ENCODE measurements at regions not wholly inside any gene's neighbourhood (a gene's known extent, or its start where the extent isn't known, plus 50 kb on each side); places are given as distances from the start of the nearest gene placed in this dataset.
"Not testable (repeated sequence)": the region's sequence is repeated elsewhere in the genome, so short reads cannot be mapped to it uniquely, and the experiment has no call there.

DNA sequence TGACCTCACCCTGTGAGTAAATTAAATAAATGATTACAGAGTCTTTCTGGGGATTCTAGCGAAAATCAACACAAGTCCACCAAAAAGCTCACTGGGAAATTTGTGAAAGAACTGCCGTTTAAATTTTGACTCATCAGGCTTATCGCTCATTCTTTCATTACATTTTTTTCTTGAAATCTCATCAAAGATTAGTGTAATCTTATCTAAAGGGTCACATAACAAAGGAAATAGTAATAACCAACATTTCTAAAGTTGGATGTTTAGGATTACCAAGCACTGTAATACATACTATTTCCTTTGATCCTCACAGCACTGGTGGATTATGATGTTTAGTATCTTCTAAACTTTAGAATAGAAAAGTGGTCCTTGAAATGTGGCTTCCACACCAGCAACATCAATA lies 111.1 kb upstream of the CBLB start:
- DNase-seq (ENCODE audit: low read depth in 1 of 2, low spot score in 1 of 2) = no peak
- Histone ChIP-seq H3K4me3 (replicated peaks; ENCODE audit: insufficient read depth, low read length) (no peak overlapping the region), H3K27me3 (ENCODE audit: insufficient read depth, poor library complexity, severe bottlenecking) (no peaks in the 10 kb centered on the region), H3K27ac (replicated peaks) (no peak overlapping the region)
- TF ChIP-seq, protein P1, sequence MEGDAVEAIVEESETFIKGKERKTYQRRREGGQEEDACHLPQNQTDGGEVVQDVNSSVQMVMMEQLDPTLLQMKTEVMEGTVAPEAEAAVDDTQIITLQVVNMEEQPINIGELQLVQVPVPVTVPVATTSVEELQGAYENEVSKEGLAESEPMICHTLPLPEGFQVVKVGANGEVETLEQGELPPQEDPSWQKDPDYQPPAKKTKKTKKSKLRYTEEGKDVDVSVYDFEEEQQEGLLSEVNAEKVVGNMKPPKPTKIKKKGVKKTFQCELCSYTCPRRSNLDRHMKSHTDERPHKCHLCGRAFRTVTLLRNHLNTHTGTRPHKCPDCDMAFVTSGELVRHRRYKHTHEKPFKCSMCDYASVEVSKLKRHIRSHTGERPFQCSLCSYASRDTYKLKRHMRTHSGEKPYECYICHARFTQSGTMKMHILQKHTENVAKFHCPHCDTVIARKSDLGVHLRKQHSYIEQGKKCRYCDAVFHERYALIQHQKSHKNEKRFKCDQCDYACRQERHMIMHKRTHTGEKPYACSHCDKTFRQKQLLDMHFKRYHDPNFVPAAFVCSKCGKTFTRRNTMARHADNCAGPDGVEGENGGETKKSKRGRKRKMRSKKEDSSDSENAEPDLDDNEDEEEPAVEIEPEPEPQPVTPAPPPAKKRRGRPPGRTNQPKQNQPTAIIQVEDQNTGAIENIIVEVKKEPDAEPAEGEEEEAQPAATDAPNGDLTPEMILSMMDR (IDR thresholded peaks at IDR 0.05; ENCODE audit: insufficient read depth, low read length) = no peak
- TF ChIP-seq, protein P2, sequence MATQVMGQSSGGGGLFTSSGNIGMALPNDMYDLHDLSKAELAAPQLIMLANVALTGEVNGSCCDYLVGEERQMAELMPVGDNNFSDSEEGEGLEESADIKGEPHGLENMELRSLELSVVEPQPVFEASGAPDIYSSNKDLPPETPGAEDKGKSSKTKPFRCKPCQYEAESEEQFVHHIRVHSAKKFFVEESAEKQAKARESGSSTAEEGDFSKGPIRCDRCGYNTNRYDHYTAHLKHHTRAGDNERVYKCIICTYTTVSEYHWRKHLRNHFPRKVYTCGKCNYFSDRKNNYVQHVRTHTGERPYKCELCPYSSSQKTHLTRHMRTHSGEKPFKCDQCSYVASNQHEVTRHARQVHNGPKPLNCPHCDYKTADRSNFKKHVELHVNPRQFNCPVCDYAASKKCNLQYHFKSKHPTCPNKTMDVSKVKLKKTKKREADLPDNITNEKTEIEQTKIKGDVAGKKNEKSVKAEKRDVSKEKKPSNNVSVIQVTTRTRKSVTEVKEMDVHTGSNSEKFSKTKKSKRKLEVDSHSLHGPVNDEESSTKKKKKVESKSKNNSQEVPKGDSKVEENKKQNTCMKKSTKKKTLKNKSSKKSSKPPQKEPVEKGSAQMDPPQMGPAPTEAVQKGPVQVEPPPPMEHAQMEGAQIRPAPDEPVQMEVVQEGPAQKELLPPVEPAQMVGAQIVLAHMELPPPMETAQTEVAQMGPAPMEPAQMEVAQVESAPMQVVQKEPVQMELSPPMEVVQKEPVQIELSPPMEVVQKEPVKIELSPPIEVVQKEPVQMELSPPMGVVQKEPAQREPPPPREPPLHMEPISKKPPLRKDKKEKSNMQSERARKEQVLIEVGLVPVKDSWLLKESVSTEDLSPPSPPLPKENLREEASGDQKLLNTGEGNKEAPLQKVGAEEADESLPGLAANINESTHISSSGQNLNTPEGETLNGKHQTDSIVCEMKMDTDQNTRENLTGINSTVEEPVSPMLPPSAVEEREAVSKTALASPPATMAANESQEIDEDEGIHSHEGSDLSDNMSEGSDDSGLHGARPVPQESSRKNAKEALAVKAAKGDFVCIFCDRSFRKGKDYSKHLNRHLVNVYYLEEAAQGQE (IDR thresholded peaks at IDR 0.05; ENCODE audit: insufficient replicate concordance, low read depth) = no peak
- no peak for TF ChIP-seq POLR2AphosphoS5 (IDR thresholded peaks at IDR 0.05; ENCODE audit: low read depth)
- no peak for TF ChIP-seq GABPA (IDR thresholded peaks at IDR 0.05; ENCODE audit: low read depth)
- no peak for TF ChIP-seq SPI1 (IDR thresholded peaks at IDR 0.05; ENCODE audit: borderline replicate concordance, low read depth)

DNA sequence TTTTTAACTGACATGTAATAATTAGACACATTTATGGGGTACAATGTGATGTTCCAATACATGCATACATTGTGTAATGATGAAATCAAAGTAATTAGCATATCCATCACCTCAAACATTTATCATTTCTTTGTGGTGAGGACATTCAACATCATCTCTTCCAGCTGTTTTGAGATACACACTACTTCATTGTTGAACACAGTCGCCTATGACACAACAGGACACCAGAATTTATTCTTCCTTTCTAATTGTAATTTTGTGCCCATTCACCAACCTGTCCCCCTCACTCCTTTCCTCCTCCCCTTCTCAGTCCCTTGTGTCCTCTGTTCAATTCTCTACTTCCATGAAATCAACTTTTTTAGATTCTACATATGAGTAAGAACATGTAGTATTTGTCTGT lies 113.4 kb upstream of the CBLB start:
- H3K27ac ChIP-seq (replicated peaks) = no peak overlapping the region
- DNase-seq (ENCODE audit: low read depth in 1 of 2, low spot score in 1 of 2) = no peak
- TF ChIP-seq GABPA (IDR thresholded peaks at IDR 0.05; ENCODE audit: low read depth) (no peak), POLR2AphosphoS5 (IDR thresholded peaks at IDR 0.05; ENCODE audit: low read depth) (no peak), SPI1 (IDR thresholded peaks at IDR 0.05; ENCODE audit: borderline replicate concordance, low read depth) (no peak)
- TF ChIP-seq, protein P2 (IDR thresholded peaks at IDR 0.05; ENCODE audit: insufficient replicate concordance, low read depth) = no peak
- TF ChIP-seq, protein P1 (IDR thresholded peaks at IDR 0.05; ENCODE audit: insufficient read depth, low read length) = no peak
- no peaks in the 10 kb centered on the region for H3K27me3 ChIP-seq (ENCODE audit: insufficient read depth, poor library complexity, severe bottlenecking)
- no peak overlapping the region for H3K4me3 ChIP-seq (replicated peaks; ENCODE audit: insufficient read depth, low read length)

DNA sequence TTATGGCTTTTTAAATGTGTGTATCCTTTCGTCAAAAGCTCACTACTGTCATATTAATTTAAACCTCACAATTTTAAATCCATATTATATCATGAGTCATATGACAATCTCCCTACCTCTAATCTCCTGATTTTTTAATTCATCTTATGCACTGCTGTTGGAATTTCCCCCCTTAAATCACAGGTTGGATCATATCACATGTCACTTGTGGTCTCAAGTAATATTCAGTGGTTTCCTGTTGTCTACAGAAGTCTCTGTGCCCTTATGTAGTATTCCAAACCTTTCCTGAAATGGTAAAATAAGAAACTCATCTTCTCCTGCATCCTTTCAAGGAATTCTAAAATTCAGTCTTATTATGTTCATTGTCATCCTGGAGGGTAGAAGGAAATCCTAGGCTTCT lies 116.0 kb upstream of the CBLB start:
- no peak for DNase-seq (ENCODE audit: low read depth in 1 of 2, low spot score in 1 of 2)
- Histone ChIP-seq H3K27me3 (ENCODE audit: insufficient read depth, poor library complexity, severe bottlenecking) (no peaks in the 10 kb centered on the region), H3K27ac (replicated peaks) (no peak overlapping the region), H3K4me3 (replicated peaks; ENCODE audit: insufficient read depth, low read length) (no peak overlapping the region)
- TF ChIP-seq POLR2AphosphoS5 (IDR thresholded peaks at IDR 0.05; ENCODE audit: low read depth) (no peak), SPI1 (IDR thresholded peaks at IDR 0.05; ENCODE audit: borderline replicate concordance, low read depth) (no peak), GABPA (IDR thresholded peaks at IDR 0.05; ENCODE audit: low read depth) (no peak)
- TF ChIP-seq, protein P1 (IDR thresholded peaks at IDR 0.05; ENCODE audit: insufficient read depth, low read length) = no peak
- TF ChIP-seq, protein P2 (IDR thresholded peaks at IDR 0.05; ENCODE audit: insufficient replicate concordance, low read depth) = no peak

DNA sequence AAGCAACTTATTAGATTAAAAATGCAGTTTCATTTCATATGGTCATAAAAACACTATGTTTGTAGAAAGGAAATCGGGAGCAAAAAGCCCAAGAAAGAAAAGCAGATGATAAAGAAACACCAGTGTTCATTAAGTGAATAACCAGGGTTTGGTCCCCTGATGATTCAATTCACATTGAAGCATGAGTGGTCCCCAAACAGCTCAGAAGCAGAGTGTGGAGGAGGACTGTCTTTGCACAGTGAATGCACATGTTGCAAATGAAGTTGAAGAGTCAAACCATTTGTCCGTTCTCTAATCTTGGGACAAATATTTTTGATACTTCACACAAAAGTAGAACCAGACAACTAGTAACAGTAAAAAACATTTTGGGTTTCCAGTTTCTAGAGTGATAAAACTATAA lies 117.5 kb upstream of the CBLB start:
- H3K4me3 ChIP-seq (replicated peaks; ENCODE audit: insufficient read depth, low read length); H3K27me3 ChIP-seq (ENCODE audit: insufficient read depth, poor library complexity, severe bottlenecking); H3K27ac ChIP-seq (replicated peaks); DNase-seq (ENCODE audit: low read depth in 1 of 2, low spot score in 1 of 2): not testable (repeated sequence)

Measured in HL-60 (cell line).